HG03060 (cell line): ENCODE measurements at regions not wholly inside any gene's neighbourhood (a gene's known extent, or its start where the extent isn't known, plus 50 kb on each side); places are given as distances from the start of the nearest gene placed in this dataset.
"Not testable (repeated sequence)": the region's sequence is repeated elsewhere in the genome, so short reads cannot be mapped to it uniquely, and the experiment has no call there.

Experiments used
- ATAC-seq: cut with Tn5 transposase; IDR thresholded peaks from one replicate; pipeline ENCODE4 v1.9.1; 2021; ENCODE audit warnings: low read depth, moderate number of reproducible peaks; ENCODE audit not compliant: unreplicated experiment

GRCh38 chr15:69700380-69700779, 247.8 kb downstream of the RPLP1 start:
- no peak for ATAC-seq

GRCh38 chr15:69701198-69701597, 248.6 kb downstream of the RPLP1 start:
- no peak for ATAC-seq

- ATAC-seq: no peak
Measured at GRCh38 chr15:69703532-69704187, 251.0 kb downstream of the RPLP1 start.

GRCh38 chr15:69704229-69704628, 251.6 kb downstream of the RPLP1 start:
- ATAC-seq: no peak

- ATAC-seq: no peak
Measured at GRCh38 chr15:69704700-69705099, 252.1 kb downstream of the RPLP1 start.

- ATAC-seq: no peak
Measured at GRCh38 chr15:69706353-69707097, 253.9 kb downstream of the RPLP1 start.

- ATAC-seq: not testable (repeated sequence)
Measured at GRCh38 chr15:69707241-69707640, 254.6 kb downstream of the RPLP1 start.

GRCh38 chr15:69708436-69709122, 256.0 kb downstream of the RPLP1 start:
- not testable (repeated sequence) for ATAC-seq

GRCh38 chr15:69712991-69713390, 260.4 kb downstream of the RPLP1 start:
- ATAC-seq: no peak

- peak; percentile 82 for ATAC-seq
Measured at GRCh38 chr15:69713726-69714559, 261.3 kb downstream of the RPLP1 start.

- ATAC-seq: no peak
Measured at GRCh38 chr15:69715210-69715609, 262.6 kb downstream of the RPLP1 start.

GRCh38 chr15:69718436-69718835, 265.8 kb downstream of the RPLP1 start:
- ATAC-seq: no peak

- ATAC-seq: no peak
Measured at GRCh38 chr15:69718916-69719315, 266.3 kb downstream of the RPLP1 start.

- no peak for ATAC-seq
Measured at GRCh38 chr15:69719527-69720240, 267.1 kb downstream of the RPLP1 start.

- no peak for ATAC-seq
Measured at GRCh38 chr15:69720536-69720935, 267.9 kb downstream of the RPLP1 start.

GRCh38 chr15:69722924-69723323, 270.3 kb downstream of the RPLP1 start:
- no peak for ATAC-seq

GRCh38 chr15:69723404-69724096, 270.9 kb downstream of the RPLP1 start:
- ATAC-seq: no peak

- ATAC-seq: no peak
Measured at GRCh38 chr15:69724333-69724732, 271.7 kb downstream of the RPLP1 start.

GRCh38 chr15:69725275-69725674, 272.7 kb downstream of the RPLP1 start:
- ATAC-seq: no peak
